ENCODE measurements at regions not wholly inside any gene's neighbourhood (a gene's known extent, or its start where the extent isn't known, plus 50 kb on each side); places are given as distances from the start of the nearest gene placed in this dataset.

- Histone ChIP-seq H3K18ac (ENCODE audit: low read depth in 1 of 2, low read length in 2 of 2) (no peak overlapping the region), H3K27me3 (ENCODE audit: control insufficient read depth in 1 of 2, insufficient read depth in 1 of 2, low read length in 2 of 2) (no peaks in the 10 kb centered on the region), H3K23ac (ENCODE audit: low read length in 2 of 2) (no peak overlapping the region), H2AK5ac (ENCODE audit: low read length, severe bottlenecking) (no peak overlapping the region), H3K4me2 (ENCODE audit: low read length, poor library complexity, severe bottlenecking) (no peak overlapping the region), H2BK5ac (ENCODE audit: low read depth, low read length, poor library complexity, severe bottlenecking) (no peak overlapping the region), H3K36me3 (ENCODE audit: control insufficient read depth in 1 of 2, insufficient read depth in 2 of 2, low read depth in 1 of 2, low read length in 2 of 2) (no peaks in the 10 kb centered on the region), H3K14ac (ENCODE audit: low read length in 2 of 2) (no peak overlapping the region), H3K79me1 (replicated peaks; ENCODE audit: low read length, poor library complexity, severe bottlenecking) (no peaks in the 10 kb centered on the region), H3K9me3 (ENCODE audit: control insufficient read depth, low read length) (no peaks in the 10 kb centered on the region), H3K4me1 (ENCODE audit: control insufficient read depth, insufficient read depth, low read depth, low read length) (no peaks in the 10 kb centered on the region), H2BK12ac (ENCODE audit: low read length in 2 of 2) (no peak overlapping the region), H4K91ac (ENCODE audit: low read length) (no peak overlapping the region), H4K8ac (ENCODE audit: low read length) (no peak overlapping the region), H3K9ac (ENCODE audit: low read length) (no peak overlapping the region), H3K27ac (ENCODE audit: low read length, poor library complexity, severe bottlenecking) (no peak overlapping the region), H3K4ac (ENCODE audit: low read depth in 1 of 2, low read length in 2 of 2) (no peak overlapping the region), H2AFZ (ENCODE audit: low read depth, low read length) (no peak overlapping the region), H2BK120ac (ENCODE audit: low read depth, low read length) (no peak overlapping the region), H2BK15ac (ENCODE audit: low read depth, poor library complexity, severe bottlenecking) (no peak overlapping the region), H3K4me3 (ENCODE audit: insufficient read depth in 1 of 2, low read depth in 1 of 2, low read length in 2 of 2) (no peak overlapping the region)
- 63% methylated on average over 6 of the region's 7 CpGs for WGBS
- peak; percentile 23 for DNase-seq
Observed at GRCh38 chr3:137165117-137165806, 207.5 kb downstream of the IL20RB start.

- Histone ChIP-seq H3K27me3 (ENCODE audit: control insufficient read depth in 1 of 2, insufficient read depth in 1 of 2, low read length in 2 of 2) (no peaks in the 10 kb centered on the region), H3K27ac (ENCODE audit: low read length, poor library complexity, severe bottlenecking) (no peak overlapping the region), H3K23ac (ENCODE audit: low read length in 2 of 2) (no peak overlapping the region), H3K18ac (ENCODE audit: low read depth in 1 of 2, low read length in 2 of 2) (no peak overlapping the region), H3K4ac (ENCODE audit: low read depth in 1 of 2, low read length in 2 of 2) (no peak overlapping the region), H3K9me3 (ENCODE audit: control insufficient read depth, low read length) (peaks cover 3% of the 10 kb centered on the region), H3K36me3 (ENCODE audit: control insufficient read depth in 1 of 2, insufficient read depth in 2 of 2, low read depth in 1 of 2, low read length in 2 of 2) (no peaks in the 10 kb centered on the region), H3K79me1 (replicated peaks; ENCODE audit: low read length, poor library complexity, severe bottlenecking) (no peaks in the 10 kb centered on the region), H3K14ac (ENCODE audit: low read length in 2 of 2) (no peak overlapping the region), H4K8ac (ENCODE audit: low read length) (no peak overlapping the region), H2AFZ (ENCODE audit: low read depth, low read length) (no peak overlapping the region), H3K4me1 (ENCODE audit: control insufficient read depth, insufficient read depth, low read depth, low read length) (no peaks in the 10 kb centered on the region), H3K9ac (ENCODE audit: low read length) (no peak overlapping the region), H3K4me2 (ENCODE audit: low read length, poor library complexity, severe bottlenecking) (no peak overlapping the region), H4K91ac (ENCODE audit: low read length) (no peak overlapping the region), H2BK120ac (ENCODE audit: low read depth, low read length) (no peak overlapping the region), H2BK5ac (ENCODE audit: low read depth, low read length, poor library complexity, severe bottlenecking) (no peak overlapping the region), H3K4me3 (ENCODE audit: insufficient read depth in 1 of 2, low read depth in 1 of 2, low read length in 2 of 2) (no peak overlapping the region), H2BK15ac (ENCODE audit: low read depth, poor library complexity, severe bottlenecking) (no peak overlapping the region), H2AK5ac (ENCODE audit: low read length, severe bottlenecking) (no peak overlapping the region), H2BK12ac (ENCODE audit: low read length in 2 of 2) (no peak overlapping the region)
- 84% methylated on average over 3 of the region's 5 CpGs for WGBS
- no peak for DNase-seq
Observed at GRCh38 chr3:137171834-137172603, 214.2 kb downstream of the IL20RB start.

- Histone ChIP-seq H3K36me3 (ENCODE audit: control insufficient read depth in 1 of 2, insufficient read depth in 2 of 2, low read depth in 1 of 2, low read length in 2 of 2) (no peaks in the 10 kb centered on the region), H3K79me1 (replicated peaks; ENCODE audit: low read length, poor library complexity, severe bottlenecking) (no peaks in the 10 kb centered on the region), H3K18ac (ENCODE audit: low read depth in 1 of 2, low read length in 2 of 2) (no peak overlapping the region), H3K9ac (ENCODE audit: low read length) (no peak overlapping the region), H3K4me1 (ENCODE audit: control insufficient read depth, insufficient read depth, low read depth, low read length) (no peaks in the 10 kb centered on the region), H3K4ac (ENCODE audit: low read depth in 1 of 2, low read length in 2 of 2) (no peak overlapping the region), H4K91ac (ENCODE audit: low read length) (no peak overlapping the region), H3K14ac (ENCODE audit: low read length in 2 of 2) (no peak overlapping the region), H3K4me2 (ENCODE audit: low read length, poor library complexity, severe bottlenecking) (no peak overlapping the region), H2BK12ac (ENCODE audit: low read length in 2 of 2) (no peak overlapping the region), H2BK120ac (ENCODE audit: low read depth, low read length) (no peak overlapping the region), H3K23ac (ENCODE audit: low read length in 2 of 2) (no peak overlapping the region), H4K8ac (ENCODE audit: low read length) (no peak overlapping the region), H2AK5ac (ENCODE audit: low read length, severe bottlenecking) (no peak overlapping the region), H3K9me3 (ENCODE audit: control insufficient read depth, low read length) (peaks cover 3% of the 10 kb centered on the region), H3K4me3 (ENCODE audit: insufficient read depth in 1 of 2, low read depth in 1 of 2, low read length in 2 of 2) (no peak overlapping the region), H3K27ac (ENCODE audit: low read length, poor library complexity, severe bottlenecking) (no peak overlapping the region), H2AFZ (ENCODE audit: low read depth, low read length) (no peak overlapping the region), H2BK15ac (ENCODE audit: low read depth, poor library complexity, severe bottlenecking) (no peak overlapping the region), H2BK5ac (ENCODE audit: low read depth, low read length, poor library complexity, severe bottlenecking) (no peak overlapping the region), H3K27me3 (ENCODE audit: control insufficient read depth in 1 of 2, insufficient read depth in 1 of 2, low read length in 2 of 2) (no peaks in the 10 kb centered on the region)
- no CpG with 5 or more reads among the region's 1 CpG for whole genome bisulfite sequencing
- DNase-seq = no peak
Observed at GRCh38 chr3:137172728-137173127, 214.9 kb downstream of the IL20RB start.

- H3K36me3 ChIP-seq (ENCODE audit: control insufficient read depth in 1 of 2, insufficient read depth in 2 of 2, low read depth in 1 of 2, low read length in 2 of 2) = no peaks in the 10 kb centered on the region
- no peak overlapping the region for H3K4me3 ChIP-seq (ENCODE audit: insufficient read depth in 1 of 2, low read depth in 1 of 2, low read length in 2 of 2)
- peaks cover 3% of the 10 kb centered on the region for H3K9me3 ChIP-seq (ENCODE audit: control insufficient read depth, low read length)
- no peaks in the 10 kb centered on the region for H3K27me3 ChIP-seq (ENCODE audit: control insufficient read depth in 1 of 2, insufficient read depth in 1 of 2, low read length in 2 of 2)
- H2AFZ ChIP-seq (ENCODE audit: low read depth, low read length) = no peak overlapping the region
- no peak overlapping the region for H2BK12ac ChIP-seq (ENCODE audit: low read length in 2 of 2)
- no peak overlapping the region for H3K23ac ChIP-seq (ENCODE audit: low read length in 2 of 2)
- no peak overlapping the region for H2BK120ac ChIP-seq (ENCODE audit: low read depth, low read length)
- WGBS = 93% methylated on average over 1 of the region's 2 CpGs
- no peak overlapping the region for H3K27ac ChIP-seq (ENCODE audit: low read length, poor library complexity, severe bottlenecking)
- H3K4me1 ChIP-seq (ENCODE audit: control insufficient read depth, insufficient read depth, low read depth, low read length) = no peaks in the 10 kb centered on the region
- H2BK15ac ChIP-seq (ENCODE audit: low read depth, poor library complexity, severe bottlenecking) = no peak overlapping the region
- no peak overlapping the region for H3K9ac ChIP-seq (ENCODE audit: low read length)
- H2BK5ac ChIP-seq (ENCODE audit: low read depth, low read length, poor library complexity, severe bottlenecking) = no peak overlapping the region
- no peak overlapping the region for H3K14ac ChIP-seq (ENCODE audit: low read length in 2 of 2)
- no peak for DNase-seq
- H4K8ac ChIP-seq (ENCODE audit: low read length) = no peak overlapping the region
- H4K91ac ChIP-seq (ENCODE audit: low read length) = no peak overlapping the region
- H3K79me1 ChIP-seq (replicated peaks; ENCODE audit: low read length, poor library complexity, severe bottlenecking) = no peaks in the 10 kb centered on the region
- H3K4ac ChIP-seq (ENCODE audit: low read depth in 1 of 2, low read length in 2 of 2) = no peak overlapping the region
- H2AK5ac ChIP-seq (ENCODE audit: low read length, severe bottlenecking) = no peak overlapping the region
- no peak overlapping the region for H3K18ac ChIP-seq (ENCODE audit: low read depth in 1 of 2, low read length in 2 of 2)
- no peak overlapping the region for H3K4me2 ChIP-seq (ENCODE audit: low read length, poor library complexity, severe bottlenecking)
Observed at GRCh38 chr3:137174514-137174913, 216.7 kb downstream of the IL20RB start.

All from mesenchymal stem cell (in vitro differentiated cells and primary cell).